ENCODE measurements at regions not wholly inside any gene's neighbourhood (a gene's known extent, or its start where the extent isn't known, plus 50 kb on each side); places are given as distances from the start of the nearest gene placed in this dataset.

DNA sequence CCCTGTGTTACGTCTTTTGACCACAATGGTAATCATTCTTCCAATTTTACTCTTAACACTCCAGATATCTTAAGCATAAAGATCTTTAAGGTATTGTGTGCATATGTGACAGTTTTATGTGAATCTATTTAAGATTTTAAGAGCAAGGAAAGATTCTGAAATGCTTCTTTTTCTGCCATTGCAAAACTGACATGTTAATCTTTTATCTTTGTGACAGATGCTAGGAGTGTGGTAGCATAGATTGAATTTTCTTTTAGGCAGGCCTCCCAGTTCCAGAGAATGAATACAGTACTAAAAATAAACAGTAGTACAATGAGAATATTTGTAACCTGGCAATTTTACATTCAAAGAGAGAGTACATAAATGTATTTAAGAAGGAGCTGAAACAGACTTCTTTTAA, 232.5 kb upstream of the ZSWIM2 start:
- TF ChIP-seq, protein P1, sequence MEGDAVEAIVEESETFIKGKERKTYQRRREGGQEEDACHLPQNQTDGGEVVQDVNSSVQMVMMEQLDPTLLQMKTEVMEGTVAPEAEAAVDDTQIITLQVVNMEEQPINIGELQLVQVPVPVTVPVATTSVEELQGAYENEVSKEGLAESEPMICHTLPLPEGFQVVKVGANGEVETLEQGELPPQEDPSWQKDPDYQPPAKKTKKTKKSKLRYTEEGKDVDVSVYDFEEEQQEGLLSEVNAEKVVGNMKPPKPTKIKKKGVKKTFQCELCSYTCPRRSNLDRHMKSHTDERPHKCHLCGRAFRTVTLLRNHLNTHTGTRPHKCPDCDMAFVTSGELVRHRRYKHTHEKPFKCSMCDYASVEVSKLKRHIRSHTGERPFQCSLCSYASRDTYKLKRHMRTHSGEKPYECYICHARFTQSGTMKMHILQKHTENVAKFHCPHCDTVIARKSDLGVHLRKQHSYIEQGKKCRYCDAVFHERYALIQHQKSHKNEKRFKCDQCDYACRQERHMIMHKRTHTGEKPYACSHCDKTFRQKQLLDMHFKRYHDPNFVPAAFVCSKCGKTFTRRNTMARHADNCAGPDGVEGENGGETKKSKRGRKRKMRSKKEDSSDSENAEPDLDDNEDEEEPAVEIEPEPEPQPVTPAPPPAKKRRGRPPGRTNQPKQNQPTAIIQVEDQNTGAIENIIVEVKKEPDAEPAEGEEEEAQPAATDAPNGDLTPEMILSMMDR (conservative IDR thresholded peaks at IDR 0.05; ENCODE audit: low read depth) = no peak
- H3K27ac ChIP-seq = no peak overlapping the region
- ChIA-PET CTCF (no interaction called here), POLR2A (ENCODE audit: low non-redundant PET) (no interaction called here)
- DNase-seq (ENCODE audit: low spot score) = no peak

DNA sequence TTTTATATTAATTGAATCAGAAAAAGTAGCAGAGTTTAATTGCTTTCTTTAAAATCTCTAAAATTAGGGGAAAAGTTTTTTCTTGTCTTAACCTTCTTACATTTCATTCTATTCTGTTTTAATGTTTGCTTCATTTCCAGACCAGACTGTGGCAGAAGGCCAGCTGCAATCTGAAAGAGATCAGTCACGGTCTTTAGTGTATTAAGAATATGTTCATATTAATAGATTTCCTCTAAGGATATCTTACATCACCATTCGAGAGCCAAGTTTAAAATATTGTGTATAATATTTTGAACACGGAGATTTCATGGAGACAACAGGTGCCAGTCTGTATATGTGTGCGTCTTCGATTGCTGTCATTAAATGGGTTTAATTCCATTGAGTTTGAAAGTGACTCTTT, 230.9 kb upstream of the ZSWIM2 start:
- TF ChIP-seq, protein P1 (conservative IDR thresholded peaks at IDR 0.05; ENCODE audit: low read depth) = no peak
- POLR2A ChIA-PET (ENCODE audit: low non-redundant PET) = no interaction called here
- CTCF ChIA-PET = interaction anchor here (0.7 kb wide), 1 partner anchor 1290 kb away, joined by 4 read pairs; no protein-coding TSS in a partner anchor
- H3K27ac ChIP-seq = no peak overlapping the region
- no peak for DNase-seq (ENCODE audit: low spot score)

DNA sequence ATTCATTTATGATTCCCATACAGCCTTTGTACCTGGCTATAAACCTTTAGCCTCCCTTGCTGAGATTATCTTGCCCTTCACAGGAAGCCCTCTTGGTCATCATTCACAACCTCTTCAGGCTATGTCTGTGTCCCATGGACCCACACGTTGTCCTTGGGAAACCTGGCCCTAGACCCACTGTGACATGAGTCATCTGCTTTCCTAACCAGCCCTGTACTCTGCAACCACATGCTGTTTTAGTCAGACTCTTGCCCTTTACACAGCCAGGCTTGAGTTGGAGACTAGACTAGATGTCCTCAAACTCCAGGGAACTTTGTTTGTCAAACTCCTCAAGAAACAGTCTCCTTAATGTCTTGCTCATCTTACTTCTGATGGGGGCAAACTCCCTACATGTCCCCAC, 229.3 kb upstream of the ZSWIM2 start:
- TF ChIP-seq, protein P1 (conservative IDR thresholded peaks at IDR 0.05; ENCODE audit: low read depth) = no peak
- CTCF ChIA-PET = no interaction called here
- no peak overlapping the region for H3K27ac ChIP-seq
- POLR2A ChIA-PET (ENCODE audit: low non-redundant PET) = no interaction called here
- DNase-seq (ENCODE audit: low spot score) = no peak

DNA sequence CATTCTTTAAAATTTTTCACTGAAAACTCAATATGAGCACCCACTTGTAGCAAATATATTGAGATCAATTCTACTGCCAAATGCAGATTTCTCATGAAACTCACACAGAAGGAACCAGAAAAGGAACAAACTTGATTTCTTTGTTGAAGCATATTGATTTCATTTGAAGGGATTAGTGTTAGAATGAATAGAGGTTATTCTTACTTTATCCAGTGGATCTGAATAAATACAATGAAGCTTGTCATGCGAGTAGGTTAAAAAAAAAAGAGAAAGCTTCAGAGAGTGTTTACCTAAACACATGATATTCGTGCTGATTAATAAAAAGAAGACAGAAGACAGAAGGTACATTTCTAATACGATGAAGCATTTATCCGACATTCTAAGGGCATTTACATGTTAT, 226.7 kb upstream of the ZSWIM2 start:
- POLR2A ChIA-PET (ENCODE audit: low non-redundant PET) = no interaction called here
- no peak overlapping the region for H3K27ac ChIP-seq
- CTCF ChIA-PET = no interaction called here

DNA sequence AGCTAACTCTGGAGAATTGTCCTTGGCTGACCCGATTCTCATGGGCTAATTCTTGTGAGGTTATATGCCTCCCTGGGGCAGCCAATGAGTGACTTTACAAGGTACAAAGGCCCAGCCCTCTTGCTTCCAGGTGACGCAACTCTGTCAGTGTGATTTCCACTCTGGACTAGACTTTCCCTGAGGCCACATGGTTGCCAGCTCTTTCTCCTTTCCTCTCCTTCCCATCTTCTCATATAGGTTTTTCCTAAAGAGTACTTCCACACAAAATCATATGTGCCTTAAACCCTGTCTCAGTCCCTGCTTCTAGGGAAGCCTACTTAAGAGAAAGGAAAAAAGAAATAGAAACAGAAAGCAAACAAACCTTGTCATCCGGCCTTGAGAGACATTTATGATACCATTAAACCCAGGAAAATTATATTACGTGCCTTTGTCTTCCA, 226.2 kb upstream of the ZSWIM2 start:
- H3K27ac ChIP-seq = no peak overlapping the region
- ChIA-PET CTCF (no interaction called here), POLR2A (ENCODE audit: low non-redundant PET) (no interaction called here)
- TF ChIP-seq, protein P1 (conservative IDR thresholded peaks at IDR 0.05; ENCODE audit: low read depth) = no peak
- DNase-seq (ENCODE audit: low spot score) = no peak

More for the DNA sequence above, 226.7 kb upstream of the ZSWIM2 start:
- TF ChIP-seq, protein P1 (conservative IDR thresholded peaks at IDR 0.05; ENCODE audit: low read depth) = no peak
- no peak for DNase-seq (ENCODE audit: low spot score)

DNA sequence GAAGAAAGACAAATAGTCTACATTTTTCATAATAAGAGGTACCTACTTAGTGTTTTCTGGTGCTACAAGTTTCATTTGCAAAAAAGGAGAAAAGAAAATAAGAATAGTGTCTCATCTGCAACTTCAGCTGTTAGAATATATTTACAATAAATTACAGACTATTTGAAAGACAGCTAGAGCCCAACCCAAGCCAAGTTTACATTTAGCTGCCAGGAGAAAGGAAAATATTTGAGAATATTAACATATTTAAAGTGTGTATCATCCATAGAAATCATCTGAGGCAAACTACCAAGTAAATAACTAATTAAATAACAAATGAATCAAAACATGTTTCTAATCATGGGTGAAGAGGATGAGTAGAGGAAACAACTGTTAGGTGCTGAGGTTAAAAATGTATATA, 209.2 kb upstream of the ZSWIM2 start:
- no peak for DNase-seq (ENCODE audit: low spot score)
- TF ChIP-seq, protein P1 (conservative IDR thresholded peaks at IDR 0.05; ENCODE audit: low read depth) = no peak
- POLR2A ChIA-PET (ENCODE audit: low non-redundant PET) = no interaction called here
- CTCF ChIA-PET = no interaction called here
- H3K27ac ChIP-seq = no peak overlapping the region

DNA sequence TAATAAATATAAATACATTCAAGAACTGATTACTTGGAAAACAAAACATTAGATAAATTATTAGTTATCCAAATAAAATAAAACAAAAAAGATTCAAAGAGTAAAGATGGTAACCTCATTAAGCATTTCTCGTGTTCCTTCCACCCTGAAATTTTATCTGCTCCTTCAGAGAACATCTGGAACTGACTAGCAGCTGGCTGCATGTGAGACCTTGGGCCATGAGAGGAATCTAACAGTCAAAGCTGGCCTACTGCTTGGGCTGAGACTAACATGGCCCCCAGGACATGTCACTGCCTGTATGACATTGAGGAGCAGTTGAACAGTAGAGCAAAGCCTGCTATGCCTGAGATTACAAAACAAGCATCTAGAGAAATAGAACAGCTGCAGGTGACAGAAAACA, 208.5 kb upstream of the ZSWIM2 start:
- no peak overlapping the region for H3K27ac ChIP-seq
- POLR2A ChIA-PET (ENCODE audit: low non-redundant PET) = no interaction called here
- DNase-seq (ENCODE audit: low spot score) = no peak
- TF ChIP-seq, protein P1 (conservative IDR thresholded peaks at IDR 0.05; ENCODE audit: low read depth) = no peak
- CTCF ChIA-PET = no interaction called here

Measured in RWPE1 (cell line).